A673 (cell line): ENCODE measurements at regions not wholly inside any gene's neighbourhood (a gene's known extent, or its start where the extent isn't known, plus 50 kb on each side); places are given as distances from the start of the nearest gene placed in this dataset.
"Not testable (repeated sequence)": the region's sequence is repeated elsewhere in the genome, so short reads cannot be mapped to it uniquely, and the experiment has no call there.

ENCODE experiments used
- EZH2 ChIP-seq: fragments of 200-600 bp; sonication (generic); IDR thresholded peaks from 2 replicates; pipeline ENCODE4 v1.6.1; 2017; ENCODE audit warnings: borderline replicate concordance, low read depth, mild to moderate bottlenecking, mixed read lengths, antibody characterized with exemption, low read length; ENCODE audit not compliant: poor library complexity, severe bottlenecking
- TF ChIP-seq, protein P1 (sequence below): fragments of 300-800, 200-600 bp; sonication (generic); conservative IDR thresholded peaks from 2 replicates; pipeline ENCODE4 v1.5.1; 2017; ENCODE audit warnings: low read depth, mild to moderate bottlenecking, antibody characterized with exemption, low read length, moderate library complexity, mixed read lengths

GRCh38 chr5:18471791-18472190, 837.5 kb downstream of the TAF11L14 start:
- TF ChIP-seq, protein P1, sequence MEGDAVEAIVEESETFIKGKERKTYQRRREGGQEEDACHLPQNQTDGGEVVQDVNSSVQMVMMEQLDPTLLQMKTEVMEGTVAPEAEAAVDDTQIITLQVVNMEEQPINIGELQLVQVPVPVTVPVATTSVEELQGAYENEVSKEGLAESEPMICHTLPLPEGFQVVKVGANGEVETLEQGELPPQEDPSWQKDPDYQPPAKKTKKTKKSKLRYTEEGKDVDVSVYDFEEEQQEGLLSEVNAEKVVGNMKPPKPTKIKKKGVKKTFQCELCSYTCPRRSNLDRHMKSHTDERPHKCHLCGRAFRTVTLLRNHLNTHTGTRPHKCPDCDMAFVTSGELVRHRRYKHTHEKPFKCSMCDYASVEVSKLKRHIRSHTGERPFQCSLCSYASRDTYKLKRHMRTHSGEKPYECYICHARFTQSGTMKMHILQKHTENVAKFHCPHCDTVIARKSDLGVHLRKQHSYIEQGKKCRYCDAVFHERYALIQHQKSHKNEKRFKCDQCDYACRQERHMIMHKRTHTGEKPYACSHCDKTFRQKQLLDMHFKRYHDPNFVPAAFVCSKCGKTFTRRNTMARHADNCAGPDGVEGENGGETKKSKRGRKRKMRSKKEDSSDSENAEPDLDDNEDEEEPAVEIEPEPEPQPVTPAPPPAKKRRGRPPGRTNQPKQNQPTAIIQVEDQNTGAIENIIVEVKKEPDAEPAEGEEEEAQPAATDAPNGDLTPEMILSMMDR, result not testable (repeated sequence)
- not testable (repeated sequence) for TF ChIP-seq EZH2
